IMR-90 (cell line): ENCODE measurements at regions not wholly inside any gene's neighbourhood (a gene's known extent, or its start where the extent isn't known, plus 50 kb on each side); places are given as distances from the start of the nearest gene placed in this dataset.

Experiments used
- ATAC-seq: fragments of 200-7000 bp; cut with Tn5 transposase; 2 replicates; pipeline ENCODE4 v1.9.1; 2020; ENCODE audit warnings: low read depth, mild to moderate bottlenecking, moderate library complexity
- BruUV-seq: library from RNA; stranded (reverse); fragments of 400-500 nt; replicated peaks from 2 replicates; lab custom pipeline; 2021; lab: Mats Ljungman, UMichigan
- CTCF ChIA-PET: fragments of 300-600 bp; formaldehyde crosslinking; extraction: SDS; loops from one replicate; lab custom pipeline; 2021; ENCODE audit warnings: antibody characterized with exemption; lab: Yijun Ruan, JAX
- POLR2A ChIA-PET: fragments of 300-600 bp; sonication (Branson Sonifier 250); formaldehyde crosslinking; loops from one replicate; lab custom pipeline; 2022; ENCODE audit warnings: antibody characterized with exemption; ENCODE audit not compliant: unreplicated experiment; lab: Charles Lee
- DNase-seq: peaks from one replicate; pipeline ENCODE4 v3.0.0; 2013
- H2AFZ ChIP-seq: replicated peaks from 2 replicates; pipeline ENCODE3; 2013; ENCODE audit warnings: low read length, mild to moderate bottlenecking; ENCODE audit not compliant: poor library complexity
- H2AK5ac ChIP-seq: 2 replicates; pipeline ENCODE4 v1.6.1; 2013; ENCODE audit warnings: low read depth, low read length, inconsistent platforms
- H2AK9ac ChIP-seq: replicated peaks from 2 replicates; pipeline ENCODE3; 2013; ENCODE audit warnings: mild to moderate bottlenecking, low read depth, low read length, moderate library complexity; ENCODE audit not compliant: poor library complexity
- H2BK120ac ChIP-seq: 2 replicates; pipeline ENCODE4 v1.6.1; 2013; ENCODE audit warnings: low read depth, low read length, inconsistent platforms
- H2BK15ac ChIP-seq: 3 replicates; pipeline ENCODE4 v1.6.1; 2013; ENCODE audit warnings: low read depth, low read length, inconsistent platforms
- H2BK20ac ChIP-seq: 2 replicates; pipeline ENCODE4 v1.6.1; 2013; ENCODE audit warnings: low read depth, mild to moderate bottlenecking, inconsistent platforms, low read length, moderate library complexity
- H2BK5ac ChIP-seq: 2 replicates; pipeline ENCODE4 v1.6.1; 2013; ENCODE audit warnings: mild to moderate bottlenecking, low read depth, low read length, inconsistent platforms; ENCODE audit not compliant: poor library complexity, severe bottlenecking
- H3K14ac ChIP-seq: replicated peaks from 2 replicates; pipeline ENCODE4 v1.6.1; 2013; ENCODE audit warnings: low read depth, low read length, inconsistent platforms
- H3K18ac ChIP-seq: 2 replicates; pipeline ENCODE4 v1.6.1; 2013; ENCODE audit warnings: low read depth, low read length, control low read depth
- H3K23ac ChIP-seq: 2 replicates; pipeline ENCODE4 v1.6.1; 2013; ENCODE audit warnings: low read depth, low read length, inconsistent platforms
- H3K27ac ChIP-seq: 2 replicates; pipeline ENCODE4 v1.5.1; 2013; ENCODE audit warnings: mild to moderate bottlenecking, control low read depth, low read length; ENCODE audit not compliant: insufficient read depth
- H3K27me3 ChIP-seq: 2 replicates; pipeline ENCODE4 v1.6.1; 2013; ENCODE audit warnings: low read length; ENCODE audit not compliant: control insufficient read depth, insufficient read depth
- H3K36me3 ChIP-seq: 2 replicates; pipeline ENCODE4 v1.6.1; 2013; ENCODE audit warnings: low read length, mixed read lengths; ENCODE audit not compliant: control insufficient read depth, insufficient read depth
- H3K4ac ChIP-seq: 2 replicates; pipeline ENCODE4 v1.6.1; 2013; ENCODE audit warnings: low read depth, low read length, inconsistent platforms
- H3K4me1 ChIP-seq: 2 replicates; pipeline ENCODE4 v1.6.1; 2013; ENCODE audit warnings: low read length, mixed read lengths; ENCODE audit not compliant: control insufficient read depth, insufficient read depth
- H3K4me2 ChIP-seq: 2 replicates; pipeline ENCODE4 v1.6.1; 2013; ENCODE audit warnings: low read depth, mild to moderate bottlenecking, control low read depth, low read length, moderate library complexity
- H3K4me3 ChIP-seq: 2 replicates; pipeline ENCODE4 v1.5.1; 2013; ENCODE audit warnings: low read depth, mild to moderate bottlenecking, control low read depth, low read length, moderate library complexity; ENCODE audit not compliant: insufficient read depth
- H3K56ac ChIP-seq: 2 replicates; pipeline ENCODE4 v1.6.1; 2013; ENCODE audit warnings: low read length, inconsistent platforms; ENCODE audit not compliant: insufficient read depth; ENCODE audit errors: extremely low read depth
- H3K79me1 ChIP-seq, 2 experiments: 2 replicates each; pipeline ENCODE4 v1.6.1; 2013; ENCODE audit warnings: low read length in 2 of 2, inconsistent platforms in 1 of 2, low read depth in 1 of 2
- H3K9ac ChIP-seq: 2 replicates; pipeline ENCODE4 v1.6.1; 2013; ENCODE audit warnings: low read depth, low read length, control low read depth
- H3K9me1 ChIP-seq: 2 replicates; pipeline ENCODE4 v1.6.1; 2013; ENCODE audit warnings: low read length, inconsistent platforms; ENCODE audit not compliant: insufficient read depth
- H3K9me3 ChIP-seq: 2 replicates; pipeline ENCODE4 v1.6.1; 2013; ENCODE audit warnings: low read length; ENCODE audit not compliant: control insufficient read depth, insufficient read depth
- H4K20me1 ChIP-seq: 2 replicates; pipeline ENCODE4 v1.6.1; 2013; ENCODE audit warnings: low read length, inconsistent platforms; ENCODE audit not compliant: insufficient read depth
- H4K5ac ChIP-seq: 2 replicates; pipeline ENCODE4 v1.6.1; 2013; ENCODE audit warnings: mild to moderate bottlenecking, low read depth, low read length, control low read depth
- H4K8ac ChIP-seq, 2 experiments: 2 replicates each; pipeline ENCODE4 v1.6.1; 2013; ENCODE audit warnings: low read depth in 2 of 2, low read length in 2 of 2, control low read depth in 1 of 2, inconsistent platforms in 1 of 2
- H4K91ac ChIP-seq: 2 replicates; pipeline ENCODE4 v1.6.1; 2013; ENCODE audit warnings: low read depth, low read length, inconsistent platforms; ENCODE audit not compliant: insufficient read depth
- BHLHE40 ChIP-seq: fragments of 150-350 bp; IDR thresholded peaks from 2 replicates; pipeline ENCODE4 v1.6.1; 2016; ENCODE audit warnings: mild to moderate bottlenecking, low read depth, low read length
- CEBPB ChIP-seq: IDR thresholded peaks from 2 replicates; pipeline ENCODE4 v1.6.1; 2012; ENCODE audit warnings: low read depth, low read length, improper control_type of control experiment
- ELK1 ChIP-seq: fragments of 150-350 bp; IDR thresholded peaks from 2 replicates; pipeline ENCODE4 v1.6.1; 2016; ENCODE audit warnings: low read depth, mild to moderate bottlenecking, low read length, moderate library complexity, borderline replicate concordance
- FOS ChIP-seq: fragments of 150-350 bp; IDR thresholded peaks from 2 replicates; pipeline ENCODE4 v1.6.1; 2016; ENCODE audit warnings: low read depth, low read length
- MAFK ChIP-seq: IDR thresholded peaks from 2 replicates; pipeline ENCODE4 v1.6.1; 2012; ENCODE audit warnings: low read depth, low read length, improper control_type of control experiment
- MAZ ChIP-seq: IDR thresholded peaks from 2 replicates; pipeline ENCODE4 v1.6.1; 2012; ENCODE audit warnings: low read depth, mild to moderate bottlenecking, low read length, improper control_type of control experiment, moderate library complexity, borderline replicate concordance
- MXI1 ChIP-seq: IDR thresholded peaks from 2 replicates; pipeline ENCODE4 v1.6.1; 2012; ENCODE audit warnings: low read depth, mild to moderate bottlenecking, low read length, moderate library complexity, borderline replicate concordance
- NFE2L2 ChIP-seq: fragments of 150-350 bp; IDR thresholded peaks from 2 replicates; pipeline ENCODE4 v1.6.1; 2016; ENCODE audit warnings: low read depth, mild to moderate bottlenecking, low read length
- RAD21 ChIP-seq: IDR thresholded peaks from 2 replicates; pipeline ENCODE4 v1.6.1; 2012; ENCODE audit warnings: low read length, improper control_type of control experiment
- SMC3 ChIP-seq: fragments of 150-350 bp; IDR thresholded peaks from 2 replicates; pipeline ENCODE4 v1.6.1; 2016; ENCODE audit warnings: low read depth, mild to moderate bottlenecking, antibody characterized with exemption, low read length, moderate library complexity
- USF2 ChIP-seq: fragments of 150-350 bp; IDR thresholded peaks from 2 replicates; pipeline ENCODE4 v1.6.1; 2017; ENCODE audit warnings: mild to moderate bottlenecking, antibody characterized with exemption, low read length, low read depth
- WGBS, 2 experiments: methylation state at CpG; one replicate each; pipeline versions ENCODE4 v1.1.5 to v1.1.7; 2013; ENCODE audit warnings: missing lambda C conversion rate in 2 of 2; ENCODE audit not compliant: insufficient read length in 1 of 2; ENCODE audit errors: extremely low coverage in 2 of 2; 5-methylcytosine and 5-hydroxymethylcytosine counted together
- dilution Hi-C: fragments of 300-500 bp; cut with HindIII; formaldehyde crosslinking; loops from one replicate; pipeline ENCODE4 v1.14.3; 2018; ENCODE audit warnings: low sequenced_read_pairs; ENCODE audit not compliant: unreplicated experiment
- in situ Hi-C: fragments of 300-500 bp; cut with MboI; formaldehyde crosslinking; loops from 3 replicates; pipeline ENCODE4 v1.14.3; 2019; ENCODE audit warnings: low sequenced_read_pairs, inconsistent platforms, mixed read lengths
- intact Hi-C: fragments of 100-400 bp; cut with micrococcal nuclease; formaldehyde crosslinking; loops from 2 replicates; pipeline ENCODE4 v1.10.0; 2022

- Histone ChIP-seq H2AK5ac (no peak overlapping the region), H3K4me3 (no peak overlapping the region), H2AK9ac (no peak overlapping the region), H4K20me1 (no peaks in the 10 kb centered on the region), H4K5ac (no peak overlapping the region), H4K8ac (no peak overlapping the region), H3K9me3 (peaks cover 2% of the 10 kb centered on the region; the same call in 1 of the 2 replicates), H3K9me1 (no peaks in the 10 kb centered on the region), H3K27ac (no peak overlapping the region), H3K56ac (no peak overlapping the region), H2BK5ac (no peak overlapping the region), H3K4ac (no peak overlapping the region), H3K4me1 (no peaks in the 10 kb centered on the region), H3K36me3 (no peaks in the 10 kb centered on the region), H2BK20ac (no peak overlapping the region), H3K9ac (no peak overlapping the region), H3K79me1 (no peaks in the 10 kb centered on the region), H2BK120ac (no peak overlapping the region), H3K14ac (no peak overlapping the region), H3K27me3 (no peaks in the 10 kb centered on the region), H3K18ac (no peak overlapping the region), H2AFZ (no peak overlapping the region), H3K4me2 (no peak overlapping the region), H4K91ac (no peak overlapping the region), H3K23ac (no peak overlapping the region), H2BK15ac (no peak overlapping the region)
- DNase-seq, result no peak
- no CpG with 5 or more reads among the region's 3 CpGs for WGBS, 2 experiments
- dilution Hi-C loops (no loop called here), in situ Hi-C loops (no loop called here), intact Hi-C loops (no loop called here)
- ChIA-PET POLR2A (no interaction called here), CTCF (interaction anchor here (0.6 kb wide), 2 partner anchors 12 to 1470 kb away, joined by 3 to 5 read pairs; no protein-coding TSS in a partner anchor)
- ATAC-seq, result no peak
- no TSS peak for BruUV-seq
- TF ChIP-seq CEBPB, result no peak
- no peak for TF ChIP-seq MAZ
- TF ChIP-seq FOS, result no peak
- no peak for TF ChIP-seq MXI1
- TF ChIP-seq NFE2L2, result no peak
- no peak for TF ChIP-seq SMC3
- TF ChIP-seq ELK1, result no peak
- no peak for TF ChIP-seq RAD21
- TF ChIP-seq USF2, result no peak
- TF ChIP-seq MAFK, result no peak
- TF ChIP-seq BHLHE40, result no peak
Observed at GRCh38 chr2:123481406-123481805, 543.7 kb upstream of the CNTNAP5 start.
